ENCODE measurements at regions not wholly inside any gene's neighbourhood (a gene's known extent, or its start where the extent isn't known, plus 50 kb on each side); places are given as distances from the start of the nearest gene placed in this dataset.

- CTCF ChIA-PET = no interaction called here
- POLR2A ChIA-PET = no interaction called here
- H3K27me3 ChIP-seq (ENCODE audit: insufficient read depth, low read length) = no peaks in the 10 kb centered on the region
- no peaks in the 10 kb centered on the region for H3K79me2 ChIP-seq (ENCODE audit: insufficient read depth, low read length)
- H3K4me2 ChIP-seq (ENCODE audit: low read length) = no peak overlapping the region
- no peak overlapping the region for H3K27ac ChIP-seq (ENCODE audit: low read depth, low read length)
- RAD21 ChIA-PET (ENCODE audit: low non-redundant PET in 1 of 2, low total read pairs in 2 of 2, uncharacterized antibody in 2 of 2, unreplicated experiment in 2 of 2) = no interaction called here
- DNase-seq (ENCODE audit: low read depth, low spot score) (no peak), ATAC-seq (no peak)
- no peaks in the 10 kb centered on the region for H3K36me3 ChIP-seq (ENCODE audit: control insufficient read depth in 1 of 2, insufficient read depth in 2 of 2, low read length in 2 of 2)
- intact Hi-C loops (cut with micrococcal nuclease) = no loop called here
- no peaks in the 10 kb centered on the region for H3K9me3 ChIP-seq (ENCODE audit: control insufficient read depth in 1 of 2, insufficient read depth in 1 of 2, low read depth in 1 of 2, low read length in 2 of 2)
- no peak overlapping the region for H2AFZ ChIP-seq (ENCODE audit: low read depth, low read length, poor library complexity, severe bottlenecking)
- no peaks in the 10 kb centered on the region for H3K4me1 ChIP-seq (ENCODE audit: control insufficient read depth in 1 of 2, insufficient read depth in 2 of 2, low read length in 2 of 2)
- no peaks in the 10 kb centered on the region for H4K20me1 ChIP-seq (ENCODE audit: insufficient read depth)
- TF ChIP-seq, protein P1, sequence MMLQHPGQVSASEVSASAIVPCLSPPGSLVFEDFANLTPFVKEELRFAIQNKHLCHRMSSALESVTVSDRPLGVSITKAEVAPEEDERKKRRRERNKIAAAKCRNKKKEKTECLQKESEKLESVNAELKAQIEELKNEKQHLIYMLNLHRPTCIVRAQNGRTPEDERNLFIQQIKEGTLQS (IDR thresholded peaks at IDR 0.05) = no peak
- no TSS peak for BruUV-seq (replicated peaks)
- H3K9me2 ChIP-seq (ENCODE audit: insufficient read depth) = no peaks in the 10 kb centered on the region
- no peak overlapping the region for H3K9ac ChIP-seq (ENCODE audit: low read length)
- H3K4me3 ChIP-seq (replicated peaks in 1 of 2; ENCODE audit: low read depth in 1 of 2, low read length in 2 of 2) = no peak overlapping the region
Observed at GRCh38 chr1:222028676-222029075, 286.8 kb upstream of the DUSP10 start.

DNA sequence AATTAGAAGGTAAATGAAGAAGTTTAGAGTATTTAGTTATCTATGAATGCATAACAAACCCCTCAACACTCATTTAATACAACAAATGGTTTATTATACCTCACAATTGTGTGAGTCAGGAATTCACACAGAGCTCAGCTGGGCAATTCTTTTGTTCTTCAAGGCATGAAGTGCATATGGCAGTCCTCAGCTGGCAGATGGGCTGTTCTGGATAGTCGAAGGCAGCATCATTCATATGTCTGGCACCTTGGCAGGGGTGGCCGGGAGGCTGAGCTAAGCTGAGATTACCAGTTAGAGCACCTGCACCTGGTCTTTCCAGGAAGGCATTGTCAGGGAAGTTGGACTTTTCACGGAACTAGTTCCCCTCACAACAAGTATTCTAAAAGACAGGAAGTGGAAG is 286.2 kb upstream of the DUSP10 start:
- Histone ChIP-seq H3K79me2 (ENCODE audit: insufficient read depth, low read length) (no peaks in the 10 kb centered on the region), H3K27ac (ENCODE audit: low read depth, low read length) (no peak overlapping the region), H3K4me1 (ENCODE audit: control insufficient read depth in 1 of 2, insufficient read depth in 2 of 2, low read length in 2 of 2) (no peaks in the 10 kb centered on the region), H3K9ac (ENCODE audit: low read length) (no peak overlapping the region), H3K4me3 (replicated peaks in 1 of 2; ENCODE audit: low read depth in 1 of 2, low read length in 2 of 2) (no peak overlapping the region), H3K27me3 (ENCODE audit: insufficient read depth, low read length) (no peaks in the 10 kb centered on the region), H4K20me1 (ENCODE audit: insufficient read depth) (no peaks in the 10 kb centered on the region), H3K9me3 (ENCODE audit: control insufficient read depth in 1 of 2, insufficient read depth in 1 of 2, low read depth in 1 of 2, low read length in 2 of 2) (no peaks in the 10 kb centered on the region), H3K36me3 (ENCODE audit: control insufficient read depth in 1 of 2, insufficient read depth in 2 of 2, low read length in 2 of 2) (no peaks in the 10 kb centered on the region), H3K9me2 (ENCODE audit: insufficient read depth) (no peaks in the 10 kb centered on the region), H3K4me2 (ENCODE audit: low read length) (no peak overlapping the region), H2AFZ (ENCODE audit: low read depth, low read length, poor library complexity, severe bottlenecking) (no peak overlapping the region)
- DNase-seq (ENCODE audit: low read depth, low spot score) (no peak), ATAC-seq (no peak)
- ChIA-PET POLR2A (no interaction called here), RAD21 (ENCODE audit: low non-redundant PET in 1 of 2, low total read pairs in 2 of 2, uncharacterized antibody in 2 of 2, unreplicated experiment in 2 of 2) (no interaction called here), CTCF (no interaction called here)
- no TSS peak for BruUV-seq (replicated peaks)
- intact Hi-C loops (cut with micrococcal nuclease) = no loop called here
- TF ChIP-seq EGR1 (IDR thresholded peaks at IDR 0.05; ENCODE audit: low read depth) (no peak), JUND (IDR thresholded peaks at IDR 0.05) (no peak)

DNA sequence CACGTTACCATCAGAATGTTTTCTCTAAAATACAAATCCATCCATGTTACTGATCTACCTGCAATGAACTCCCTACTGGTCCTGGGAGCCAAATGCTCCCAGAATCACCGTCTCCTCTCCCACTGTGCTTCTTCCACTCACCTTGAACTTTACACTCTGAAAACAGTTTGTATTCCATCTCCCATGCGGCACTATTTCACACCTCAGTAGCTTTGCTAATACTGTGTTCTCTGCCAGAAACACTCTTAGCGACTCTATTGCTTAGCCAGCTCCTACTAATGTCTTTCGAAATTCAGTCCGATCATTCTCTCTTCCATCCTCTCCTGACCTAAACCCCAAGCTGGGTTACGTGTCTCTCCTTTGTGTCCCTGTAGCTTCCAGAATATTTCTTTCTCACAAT is 284.4 kb upstream of the DUSP10 start:
- Histone ChIP-seq H3K4me2 (ENCODE audit: low read length) (no peak overlapping the region), H3K4me3 (replicated peaks in 1 of 2; ENCODE audit: low read depth in 1 of 2, low read length in 2 of 2) (no peak overlapping the region), H3K27me3 (ENCODE audit: insufficient read depth, low read length) (no peaks in the 10 kb centered on the region), H3K79me2 (ENCODE audit: insufficient read depth, low read length) (no peaks in the 10 kb centered on the region), H3K27ac (ENCODE audit: low read depth, low read length) (no peak overlapping the region), H3K9me3 (ENCODE audit: control insufficient read depth in 1 of 2, insufficient read depth in 1 of 2, low read depth in 1 of 2, low read length in 2 of 2) (no peaks in the 10 kb centered on the region), H3K4me1 (ENCODE audit: control insufficient read depth in 1 of 2, insufficient read depth in 2 of 2, low read length in 2 of 2) (no peaks in the 10 kb centered on the region), H3K9me2 (ENCODE audit: insufficient read depth) (no peaks in the 10 kb centered on the region), H3K36me3 (ENCODE audit: control insufficient read depth in 1 of 2, insufficient read depth in 2 of 2, low read length in 2 of 2) (no peaks in the 10 kb centered on the region), H2AFZ (ENCODE audit: low read depth, low read length, poor library complexity, severe bottlenecking) (no peak overlapping the region), H3K9ac (ENCODE audit: low read length) (no peak overlapping the region), H4K20me1 (ENCODE audit: insufficient read depth) (no peaks in the 10 kb centered on the region)
- ATAC-seq = no peak
- ChIA-PET POLR2A (no interaction called here), RAD21 (ENCODE audit: low non-redundant PET in 1 of 2, low total read pairs in 2 of 2, uncharacterized antibody in 2 of 2, unreplicated experiment in 2 of 2) (no interaction called here), CTCF (no interaction called here)
- no TSS peak for BruUV-seq (replicated peaks)
- TF ChIP-seq SIN3A (IDR thresholded peaks at IDR 0.05; ENCODE audit: low read depth) (no peak), RAD21 (IDR thresholded peaks at IDR 0.05; ENCODE audit: low read depth) (no peak), EGR1 (IDR thresholded peaks at IDR 0.05; ENCODE audit: low read depth) (no peak), CTCF (IDR thresholded peaks at IDR 0.05 in 2 of 3, conservative IDR thresholded peaks at IDR 0.05 in 1 of 3; ENCODE audit: borderline replicate concordance in 1 of 3, insufficient read depth in 1 of 3, low read depth in 2 of 3, low read length in 2 of 3) (no peak), EZH2 (IDR thresholded peaks at IDR 0.05) (no peak), ZFX (IDR thresholded peaks at IDR 0.05) (no peak), EZH2phosphoT487 (IDR thresholded peaks at IDR 0.05; ENCODE audit: borderline replicate concordance) (no peak), FOSL1 (IDR thresholded peaks at IDR 0.05; ENCODE audit: low read depth) (no peak), CEBPB (IDR thresholded peaks at IDR 0.05; ENCODE audit: low read depth) (no peak), POLR2A (IDR thresholded peaks at IDR 0.05; ENCODE audit: borderline replicate concordance, extremely low read depth, insufficient read depth, insufficient read length) (no peak)
- TF ChIP-seq, protein P1 (IDR thresholded peaks at IDR 0.05) = no peak
- intact Hi-C loops (cut with micrococcal nuclease) = no loop called here
- no peak for DNase-seq (ENCODE audit: low read depth, low spot score)

Measured in HCT116 (cell line).